NB4 (cell line): ENCODE measurements at regions not wholly inside any gene's neighbourhood (a gene's known extent, or its start where the extent isn't known, plus 50 kb on each side); places are given as distances from the start of the nearest gene placed in this dataset.

Source experiments
- DNase-seq: peaks from one replicate; pipeline ENCODE4 v3.0.0; 2010; ENCODE audit warnings: low read depth
- H3K4me3 ChIP-seq: one replicate; pipeline ENCODE4 v1.5.1; 2011; ENCODE audit warnings: mild to moderate bottlenecking, low read depth, low read length, moderate library complexity
- CTCF ChIP-seq: IDR thresholded peaks from one replicate; pipeline ENCODE4 v1.5.1; 2012; ENCODE audit warnings: low read depth, low read length
- MAX ChIP-seq: IDR thresholded peaks from 2 replicates; pipeline ENCODE4 v1.6.1; 2011; ENCODE audit warnings: low read depth, low read length
- MYC ChIP-seq: IDR thresholded peaks from 2 replicates; pipeline ENCODE4 v1.6.1; 2011; ENCODE audit warnings: low read depth, low read length
- POLR2A ChIP-seq: IDR thresholded peaks from 2 replicates; pipeline ENCODE4 v1.6.1; 2011; ENCODE audit warnings: mild to moderate bottlenecking; ENCODE audit not compliant: insufficient read length; ENCODE audit errors: extremely low read depth

- no peak for DNase-seq
- TF ChIP-seq MAX: no peak
- TF ChIP-seq POLR2A: no peak
- TF ChIP-seq CTCF: no peak
- no peak for TF ChIP-seq MYC
These were observed 383.6 kb downstream of the PIK3C3 start for GRCh38 chr18:42338683-42339082.

GRCh38 chr18:42339372-42339771 is 384.3 kb downstream of the PIK3C3 start:
- H3K4me3 ChIP-seq: no peak overlapping the region
- DNase-seq: no peak
- no peak for TF ChIP-seq CTCF
- no peak for TF ChIP-seq MAX
- no peak for TF ChIP-seq MYC
- no peak for TF ChIP-seq POLR2A

More at GRCh38 chr18:42338683-42339082, 383.6 kb downstream of the PIK3C3 start:
- H3K4me3 ChIP-seq: no peak overlapping the region

- no peak overlapping the region for H3K4me3 ChIP-seq
- no peak for DNase-seq
- no peak for TF ChIP-seq POLR2A
- TF ChIP-seq MAX: no peak
- no peak for TF ChIP-seq CTCF
- no peak for TF ChIP-seq MYC
These were observed 385.5 kb downstream of the PIK3C3 start for GRCh38 chr18:42340423-42341009.

- no peak overlapping the region for H3K4me3 ChIP-seq
- no peak for DNase-seq
- TF ChIP-seq MAX (no peak), POLR2A (no peak), CTCF (no peak), MYC (no peak)
These were observed 386.4 kb downstream of the PIK3C3 start for GRCh38 chr18:42341423-42341822.

GRCh38 chr18:42348722-42349121 is 393.7 kb downstream of the PIK3C3 start:
- H3K4me3 ChIP-seq: no peak overlapping the region
- no peak for DNase-seq
- no peak for TF ChIP-seq CTCF
- no peak for TF ChIP-seq POLR2A
- no peak for TF ChIP-seq MAX
- no peak for TF ChIP-seq MYC

- DNase-seq: no peak
- H3K4me3 ChIP-seq: no peak overlapping the region
- TF ChIP-seq MYC: no peak
- TF ChIP-seq POLR2A: no peak
- no peak for TF ChIP-seq MAX
- TF ChIP-seq CTCF: no peak
These were observed 396.4 kb downstream of the PIK3C3 start for GRCh38 chr18:42351455-42351854.
